Neutrophil (primary cell): ENCODE measurements at regions not wholly inside any gene's neighbourhood (a gene's known extent, or its start where the extent isn't known, plus 50 kb on each side); places are given as distances from the start of the nearest gene placed in this dataset.

Experiments used
- H3K27ac ChIP-seq: fragments of 200-600 bp; sonication (generic); 2 replicates; pipeline ENCODE4 v1.5.1; 2016; ENCODE audit warnings: mild to moderate bottlenecking, moderate library complexity
- H3K27me3 ChIP-seq: fragments of 200-600 bp; sonication (generic); 2 replicates; pipeline ENCODE4 v1.6.0; 2016; ENCODE audit warnings: mild to moderate bottlenecking
- H3K36me3 ChIP-seq: fragments of 200-600 bp; sonication (generic); 2 replicates; pipeline ENCODE4 v1.5.1; 2017
- H3K4me1 ChIP-seq, 2 experiments: fragments of 200-600 bp in 1 of 2; sonication (generic) in 1 of 2; 1 replicate in 1 of 2; 2 replicates in 1 of 2; pipeline versions ENCODE4 v1.5.1 to v1.6.1; 2013 to 2016; ENCODE audit warnings: low read depth in 1 of 2, low read length in 1 of 2, mild to moderate bottlenecking in 1 of 2, moderate library complexity in 1 of 2; ENCODE audit not compliant: control insufficient read depth in 1 of 2, insufficient read depth in 1 of 2
- H3K4me3 ChIP-seq, 2 experiments: fragments of 200-600 bp in 1 of 2; sonication (generic) in 1 of 2; 1 replicate in 1 of 2; 2 replicates in 1 of 2; pipeline ENCODE4 v1.5.1; 2013 to 2016; ENCODE audit warnings: low read depth in 1 of 2, low read length in 1 of 2, mild to moderate bottlenecking in 1 of 2, moderate library complexity in 1 of 2
- H3K9me3 ChIP-seq: fragments of 200-600 bp; sonication (generic); 2 replicates; pipeline ENCODE4 v1.5.1; 2016
- CTCF ChIP-seq: fragments of 200-600 bp; sonication (generic); IDR thresholded peaks from 2 replicates; pipeline ENCODE4 v1.5.1; 2016; ENCODE audit warnings: antibody characterized with exemption

GRCh38 chr12:127681151-127681754 lies 585.7 kb upstream of the TMEM132C start:
- Histone ChIP-seq H3K4me1 (peaks cover 0 to 8% of the 10 kb centered on the region in 2 experiments), H3K4me3 (no peak overlapping the region), H3K9me3 (no peaks in the 10 kb centered on the region), H3K27me3 (no peaks in the 10 kb centered on the region), H3K27ac (no peak overlapping the region), H3K36me3 (no peaks in the 10 kb centered on the region)
- TF ChIP-seq CTCF, result no peak

- no peak for TF ChIP-seq CTCF
- peaks cover 0 to under 1% of the 10 kb centered on the region in 2 experiments for H3K4me1 ChIP-seq
- no peak overlapping the region for H3K27ac ChIP-seq
- no peak overlapping the region for H3K4me3 ChIP-seq
- H3K9me3 ChIP-seq, result no peaks in the 10 kb centered on the region
- H3K27me3 ChIP-seq, result no peaks in the 10 kb centered on the region
- H3K36me3 ChIP-seq, result no peaks in the 10 kb centered on the region
Observed at GRCh38 chr12:127685491-127685890, 581.5 kb upstream of the TMEM132C start.

- Histone ChIP-seq H3K27me3 (no peaks in the 10 kb centered on the region), H3K27ac (no peak overlapping the region), H3K9me3 (no peaks in the 10 kb centered on the region), H3K4me1 (no peaks in the 10 kb centered on the region), H3K4me3 (no peak overlapping the region), H3K36me3 (no peaks in the 10 kb centered on the region)
- TF ChIP-seq CTCF, result no peak
Observed at GRCh38 chr12:127685931-127686330, 581.0 kb upstream of the TMEM132C start.

GRCh38 chr12:127687181-127687580 lies 579.8 kb upstream of the TMEM132C start:
- Histone ChIP-seq H3K36me3 (no peaks in the 10 kb centered on the region), H3K27ac (no peak overlapping the region), H3K4me3 (no peak overlapping the region), H3K9me3 (no peaks in the 10 kb centered on the region), H3K4me1 (no peaks in the 10 kb centered on the region), H3K27me3 (no peaks in the 10 kb centered on the region)
- no peak for TF ChIP-seq CTCF

- Histone ChIP-seq H3K27me3 (no peaks in the 10 kb centered on the region), H3K4me3 (no peak overlapping the region), H3K9me3 (no peaks in the 10 kb centered on the region), H3K36me3 (no peaks in the 10 kb centered on the region), H3K4me1 (no peaks in the 10 kb centered on the region), H3K27ac (no peak overlapping the region)
- TF ChIP-seq CTCF, result no peak
Observed at GRCh38 chr12:127688906-127689428, 578.0 kb upstream of the TMEM132C start.
